ENCODE measurements at regions not wholly inside any gene's neighbourhood (a gene's known extent, or its start where the extent isn't known, plus 50 kb on each side); places are given as distances from the start of the nearest gene placed in this dataset.

GRCh38 chr4:4735136-4735750 lies 124.2 kb upstream of the MSX1 start:
- DNase-seq: no peak

GRCh38 chr4:4734425-4734824 lies 125.0 kb upstream of the MSX1 start:
- DNase-seq: no peak

DNA sequence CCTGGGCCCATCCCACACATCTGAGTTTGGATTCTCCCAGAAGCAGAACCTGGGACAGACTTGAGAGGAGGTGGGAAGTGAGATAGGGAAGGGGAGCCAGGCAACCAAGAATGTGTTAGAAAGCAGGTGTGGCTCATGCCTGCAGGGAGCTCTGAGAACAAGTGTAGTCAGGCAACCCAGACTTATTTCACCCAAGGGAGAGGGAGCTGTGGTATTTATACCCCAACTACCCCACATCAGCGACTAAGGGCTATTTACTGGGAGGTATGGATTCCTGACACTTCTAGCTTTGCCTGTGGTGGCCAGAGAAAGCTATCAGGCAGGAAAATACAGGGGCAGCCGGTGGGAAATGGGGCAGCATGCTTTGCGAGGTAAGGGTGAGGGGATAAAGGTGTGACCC lies 125.8 kb upstream of the MSX1 start:
- no peak for DNase-seq

DNA sequence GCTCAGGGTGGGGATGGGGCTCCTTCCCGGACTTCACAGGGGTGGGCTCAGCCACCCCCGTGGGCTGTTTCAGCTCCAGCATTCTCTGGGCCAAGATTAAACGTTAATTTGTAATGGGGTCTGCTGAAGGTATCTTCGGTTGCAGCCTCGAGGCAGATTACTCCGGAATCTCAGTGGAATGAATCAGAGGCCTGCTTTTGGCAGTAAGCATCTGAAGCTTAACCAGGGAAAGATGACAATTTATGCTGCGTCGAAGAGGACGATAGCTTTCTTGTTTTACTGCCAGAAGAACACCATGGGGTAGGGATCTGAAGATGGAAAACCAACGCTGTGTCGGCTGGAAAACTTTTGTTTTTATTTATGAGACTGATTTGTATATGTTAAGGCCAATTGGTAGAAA lies 129.2 kb upstream of the MSX1 start:
- no peak for DNase-seq

DNA sequence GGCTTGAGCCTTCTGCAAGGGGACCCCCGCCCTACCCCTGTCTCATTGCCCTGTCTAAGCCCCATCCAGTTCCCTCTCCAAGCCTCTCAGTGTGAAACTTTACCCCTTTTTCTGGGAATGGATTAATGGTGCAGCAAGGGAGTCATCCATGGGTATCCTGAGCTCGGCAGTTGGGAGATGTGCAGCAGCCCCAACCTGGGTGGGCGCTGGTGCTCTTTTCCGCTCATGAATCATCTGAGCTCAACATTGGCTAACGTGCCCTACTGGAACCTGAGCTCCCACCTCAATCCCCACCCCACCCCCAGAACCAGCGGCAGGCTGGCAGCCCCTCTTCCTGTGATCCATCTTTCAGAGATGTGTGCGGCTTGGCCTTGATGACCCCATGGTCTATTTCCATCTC lies 130.3 kb upstream of the MSX1 start:
- no peak for DNase-seq

GRCh38 chr4:4727536-4727935 lies 131.9 kb upstream of the MSX1 start:
- DNase-seq: no peak

GRCh38 chr4:4726051-4726450 lies 133.4 kb upstream of the MSX1 start:
- no peak for DNase-seq

DNA sequence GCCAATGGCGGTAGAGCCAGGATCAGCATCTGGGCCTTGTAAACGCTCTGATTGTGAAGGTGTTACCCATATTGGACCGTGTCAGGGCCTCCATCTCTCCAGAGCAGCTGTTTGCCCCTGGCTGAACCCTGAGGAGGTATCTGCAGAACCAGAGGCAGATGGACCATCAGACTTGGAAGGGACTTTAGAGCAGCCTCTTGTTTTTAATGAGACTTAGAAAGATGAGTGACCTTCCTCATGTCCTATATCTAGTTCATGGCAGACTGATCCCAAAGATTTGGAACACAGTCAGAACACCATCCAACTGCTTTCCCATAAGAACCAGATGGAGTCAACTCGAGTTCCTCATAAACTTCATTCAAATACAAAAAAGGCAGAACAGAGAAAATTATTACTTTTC lies 135.1 kb upstream of the MSX1 start:
- DNase-seq: no peak

DNA sequence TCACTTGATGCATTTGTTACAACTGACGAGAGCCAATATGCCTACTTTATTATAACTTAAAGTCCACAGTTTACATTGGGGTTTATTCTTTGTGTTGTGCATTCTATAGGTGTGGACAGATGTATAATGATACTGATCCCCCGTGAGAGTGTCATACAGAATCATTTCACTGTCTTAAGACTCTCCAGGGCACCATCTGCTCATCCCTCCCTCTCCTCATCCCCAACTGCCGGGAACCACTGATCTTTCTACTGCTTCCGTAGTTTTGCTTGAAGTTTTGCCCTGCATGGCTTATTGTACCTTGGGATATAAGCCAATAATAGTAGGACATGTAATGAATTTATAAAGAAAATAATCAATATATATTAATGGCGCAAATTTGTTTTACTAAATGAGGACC lies 137.8 kb upstream of the MSX1 start:
- no peak for DNase-seq

DNA sequence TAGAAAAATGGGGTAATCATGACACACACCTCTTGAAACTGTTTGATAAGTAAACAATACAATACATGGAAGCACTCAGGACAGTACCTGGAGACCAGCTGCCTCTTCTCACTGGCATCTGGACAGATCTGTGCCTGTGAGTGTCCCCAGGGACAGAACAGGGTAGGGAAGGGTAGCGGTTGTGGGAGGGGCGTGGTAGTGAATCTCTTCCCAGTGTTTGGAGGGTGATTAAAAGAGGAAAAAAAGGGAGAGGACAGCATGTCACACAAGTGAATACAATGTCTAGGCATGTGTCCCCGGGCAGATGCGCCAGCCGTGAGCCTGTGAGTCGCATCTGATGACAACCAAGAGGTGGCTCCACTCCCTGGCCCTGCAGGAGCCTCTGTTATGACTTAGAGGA lies 138.8 kb upstream of the MSX1 start:
- DNase-seq: no peak

- DNase-seq: no peak
Measured at GRCh38 chr4:4719436-4719835, 140.0 kb upstream of the MSX1 start.

DNA sequence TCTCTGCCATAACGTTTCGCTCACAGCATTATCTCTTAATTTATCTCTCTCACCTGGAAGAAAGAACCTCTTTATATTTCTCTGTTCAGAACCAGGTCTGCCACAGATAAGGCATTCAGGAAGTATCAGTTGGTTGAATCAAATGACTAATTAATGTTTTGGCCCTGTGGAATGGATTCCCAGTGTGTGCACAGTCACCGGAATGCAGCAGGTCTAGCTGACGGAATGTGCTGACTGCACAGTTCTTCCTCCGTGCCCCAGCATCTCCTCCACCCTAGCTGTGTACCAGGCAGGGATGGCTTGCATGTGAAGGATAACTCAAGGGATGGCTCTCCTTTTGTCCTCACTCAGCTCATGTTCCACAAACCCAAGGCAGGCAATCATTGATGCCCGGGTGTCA lies 141.8 kb upstream of the MSX1 start:
- no peak for DNase-seq

DNA sequence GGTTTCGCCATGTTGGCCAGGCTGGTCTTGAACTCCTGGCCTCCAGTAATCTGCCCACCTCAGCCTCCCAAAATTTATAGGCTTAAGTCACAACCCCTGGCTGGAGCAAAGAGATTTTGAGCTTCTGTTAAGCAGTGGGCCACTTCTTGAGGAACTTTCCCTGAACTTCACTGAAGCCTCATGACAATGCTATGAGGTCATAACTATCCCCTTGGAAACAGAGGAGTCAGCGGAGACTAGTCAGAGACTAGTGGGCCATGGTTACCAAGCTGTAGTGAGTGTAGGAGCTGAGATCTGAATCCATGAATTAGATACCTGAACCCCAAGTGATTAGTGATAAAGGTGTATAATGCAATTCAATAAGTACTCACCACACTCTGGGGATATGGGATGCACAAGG lies 145.1 kb upstream of the MSX1 start:
- no peak for DNase-seq

DNA sequence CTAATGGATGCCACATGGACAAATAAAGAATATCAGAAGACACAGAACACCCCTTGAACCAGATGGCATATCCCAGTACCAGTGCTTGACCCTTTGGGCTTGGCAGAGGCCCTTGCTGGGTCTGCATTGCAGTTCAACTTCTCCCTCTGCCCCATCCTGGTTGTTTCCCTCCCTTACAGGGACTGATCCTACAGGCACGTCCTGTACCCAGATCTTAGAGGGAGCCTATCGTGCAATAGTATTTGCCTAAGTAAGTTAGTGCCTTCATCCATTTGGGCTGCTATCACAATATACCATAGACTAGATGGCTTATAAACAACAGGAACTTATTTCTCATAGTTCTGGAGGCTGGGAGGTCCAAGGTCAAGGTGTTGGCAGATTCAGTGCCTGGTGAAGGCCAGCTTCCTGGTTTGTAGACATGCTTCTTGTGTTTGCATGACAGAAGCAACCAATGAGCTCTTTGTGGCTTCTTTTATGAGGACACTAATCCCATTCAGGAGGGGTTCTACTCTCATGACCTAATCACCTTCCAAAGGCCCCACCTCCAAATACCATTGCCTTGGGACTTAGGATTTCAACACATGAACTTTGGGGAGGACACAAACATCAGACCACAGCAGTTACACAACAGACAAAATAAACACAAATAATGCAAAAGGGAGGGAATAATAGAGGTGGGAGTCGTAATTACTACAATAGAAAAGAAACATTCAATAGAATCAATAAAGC lies 146.5 kb upstream of the MSX1 start:
- DNase-seq: no peak

DNA sequence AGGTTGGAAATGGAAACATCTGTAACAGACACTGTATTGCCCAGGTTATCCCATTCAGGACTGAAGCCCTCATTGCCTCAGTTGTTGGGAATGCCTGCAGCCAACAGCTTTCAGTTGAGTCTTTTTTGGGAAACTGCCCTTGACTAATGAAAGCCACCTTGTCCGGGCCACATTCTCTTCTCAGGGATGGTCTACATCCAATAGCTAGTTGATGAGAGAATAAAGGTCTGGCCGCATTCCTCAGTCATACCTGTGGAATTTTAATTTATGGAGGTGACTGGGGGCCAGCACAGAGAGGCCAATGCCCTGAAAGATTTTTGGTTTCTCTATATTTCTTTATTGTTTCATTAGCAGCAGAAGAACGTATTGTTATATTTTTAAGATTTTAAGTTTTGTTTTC lies 147.6 kb upstream of the MSX1 start:
- no peak for DNase-seq

DNA sequence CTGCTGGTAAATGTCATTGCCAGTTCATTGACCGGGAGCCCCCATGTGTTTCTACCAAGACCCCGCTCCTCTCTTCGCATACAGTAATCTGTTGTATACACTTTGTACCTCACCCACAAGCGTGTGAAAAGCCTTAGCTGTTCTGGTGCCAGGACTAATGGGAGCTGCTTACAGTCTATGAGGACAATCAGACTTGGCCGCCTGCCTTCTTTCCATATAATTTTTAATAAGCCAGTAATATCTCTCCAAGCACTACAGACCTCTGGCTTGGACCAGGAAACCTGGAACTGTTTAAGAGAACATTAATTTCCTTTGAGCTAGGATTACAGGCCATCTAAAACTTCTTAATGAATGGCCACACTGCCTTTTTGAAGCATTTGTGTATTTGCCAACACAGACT lies 149.7 kb upstream of the MSX1 start:
- DNase-seq: no peak

DNA sequence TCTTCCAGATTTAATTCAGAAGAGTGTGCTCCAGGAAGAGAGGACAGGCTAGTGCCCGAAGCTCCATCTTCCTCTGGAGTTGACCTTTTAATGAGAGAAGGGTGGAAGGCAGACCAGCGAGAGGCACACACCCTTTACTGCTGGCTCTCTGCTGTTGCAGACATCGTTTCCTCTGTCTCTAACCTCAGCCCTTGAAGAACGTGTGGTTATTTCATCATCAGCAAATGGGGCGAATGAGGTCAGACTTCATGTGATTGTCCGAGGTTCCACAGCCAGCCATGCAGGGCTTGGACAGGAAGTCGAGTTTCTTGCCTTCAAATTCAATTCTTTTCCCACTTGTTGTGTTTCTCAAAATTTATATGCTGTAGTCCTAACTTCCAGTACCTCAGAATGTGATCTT lies 155.2 kb upstream of the MSX1 start:
- DNase-seq: peak; percentile 87

GRCh38 chr4:4697584-4697983 lies 155.7 kb upstream of the STX18 start:
- DNase-seq: no peak

- no peak for DNase-seq
Measured at GRCh38 chr4:4696530-4696929, 154.7 kb upstream of the STX18 start.

GRCh38 chr4:4695497-4695896 lies 153.6 kb upstream of the STX18 start:
- DNase-seq: no peak

- no peak for DNase-seq
Measured at GRCh38 chr4:4694827-4695226, 153.0 kb upstream of the STX18 start.

DNA sequence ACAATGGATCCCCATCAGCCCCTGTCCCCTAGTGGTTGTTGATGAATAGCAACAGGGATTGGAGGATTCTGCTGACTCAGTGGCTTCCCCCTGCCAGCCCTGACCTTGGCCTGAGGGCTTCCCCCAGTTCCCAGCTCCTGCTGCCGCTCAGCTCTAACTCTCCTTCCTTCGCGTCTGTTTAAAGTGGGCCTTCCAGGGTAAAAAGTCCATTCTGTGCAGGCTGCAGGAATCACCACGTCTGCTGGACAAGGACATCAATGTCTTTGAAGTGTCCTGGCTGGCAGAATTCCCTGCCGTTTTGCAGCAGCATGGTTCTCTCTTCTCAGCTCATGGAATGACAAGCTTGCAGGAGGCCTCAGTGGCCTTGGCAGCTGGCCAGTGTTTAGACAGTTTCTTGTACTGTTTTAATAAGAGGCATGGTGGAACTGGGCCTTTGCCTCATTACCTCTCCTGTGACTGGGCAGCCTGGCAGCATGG lies 152.5 kb upstream of the STX18 start:
- DNase-seq: no peak

GRCh38 chr4:4693755-4694295 lies 152.0 kb upstream of the STX18 start:
- DNase-seq: no peak

DNA sequence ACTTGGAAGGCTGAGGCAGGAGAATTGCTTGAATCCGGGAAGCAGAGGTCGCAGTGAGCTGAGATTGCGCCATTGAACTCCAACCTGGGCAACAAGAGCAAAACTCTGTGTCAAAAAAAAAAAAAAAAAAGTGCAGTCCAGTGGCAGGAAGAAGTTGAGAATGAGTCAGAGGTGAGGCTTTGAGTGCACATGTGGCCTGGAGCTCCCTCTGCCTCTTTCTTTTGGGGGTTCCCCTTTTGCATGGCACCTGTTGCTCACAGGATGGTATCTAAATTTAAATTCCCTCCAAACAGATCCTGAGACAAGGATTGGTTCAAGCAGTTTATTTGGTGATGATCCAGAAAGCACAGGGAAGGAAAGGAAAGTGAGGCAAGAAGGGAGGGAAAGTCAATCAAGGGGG lies 151.4 kb upstream of the STX18 start:
- peak; percentile 5 for DNase-seq

DNA sequence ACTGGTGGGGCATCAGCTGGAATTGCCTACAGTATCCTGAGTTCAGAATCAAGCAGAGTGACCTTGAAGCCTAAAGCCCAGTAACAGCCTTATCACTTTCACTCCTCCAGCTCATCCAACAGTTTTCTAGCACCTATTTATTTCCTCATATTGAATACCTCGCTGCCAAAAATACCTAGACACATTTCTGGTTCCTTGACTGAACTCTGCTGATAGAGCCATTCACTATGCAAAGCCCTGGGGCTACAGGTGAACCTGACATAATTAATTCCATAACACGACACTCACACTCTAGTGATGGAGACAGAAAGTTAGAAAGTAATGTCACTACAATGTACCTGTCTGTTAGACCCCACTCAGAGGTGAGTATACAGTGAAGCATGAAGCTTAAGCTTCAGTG lies 149.0 kb upstream of the STX18 start:
- no peak for DNase-seq

Data from inflammatory macrophage treated with lipopolysaccharide for 4 hours (primary cell).